ENCODE measurements at regions not wholly inside any gene's neighbourhood (a gene's known extent, or its start where the extent isn't known, plus 50 kb on each side); places are given as distances from the start of the nearest gene placed in this dataset.
A peak's percentile ranks its signal among the peaks of the same experiment; 100 is the strongest.
"Not testable (repeated sequence)": the region's sequence is repeated elsewhere in the genome, so short reads cannot be mapped to it uniquely, and the experiment has no call there.

- no peak for DNase-seq
These were observed 53.3 kb downstream of the TANC2 start for GRCh38 chr17:63019138-63019873.

GRCh38 chr17:63022567-63022966 is 56.5 kb downstream of the TANC2 start:
- DNase-seq = no peak

- no peak for DNase-seq
These were observed 57.0 kb downstream of the TANC2 start for GRCh38 chr17:63023049-63023448.

GRCh38 chr17:63024201-63024600 is 58.2 kb downstream of the TANC2 start:
- DNase-seq = no peak

GRCh38 chr17:63024716-63025115 is 58.7 kb downstream of the TANC2 start:
- no peak for DNase-seq

GRCh38 chr17:63025637-63026036 is 59.6 kb downstream of the TANC2 start:
- DNase-seq = not testable (repeated sequence)

- no peak for DNase-seq
These were observed 63.5 kb downstream of the TANC2 start for GRCh38 chr17:63029541-63029940.

GRCh38 chr17:63032142-63032541 is 66.1 kb downstream of the TANC2 start:
- DNase-seq = peak; percentile 9

GRCh38 chr17:63033142-63033541 is 67.1 kb downstream of the TANC2 start:
- DNase-seq = no peak

- no peak for DNase-seq
These were observed 69.2 kb downstream of the TANC2 start for GRCh38 chr17:63035271-63035670.

GRCh38 chr17:63035695-63036094 is 69.7 kb downstream of the TANC2 start:
- no peak for DNase-seq

- DNase-seq = peak; percentile 17
These were observed 73.3 kb downstream of the TANC2 start for GRCh38 chr17:63039342-63039741.

- DNase-seq = peak; percentile 35
These were observed 74.0 kb downstream of the TANC2 start for GRCh38 chr17:63039899-63040602.

- DNase-seq = no peak
These were observed 74.8 kb downstream of the TANC2 start for GRCh38 chr17:63040816-63041215.

- no peak for DNase-seq
These were observed 75.2 kb downstream of the TANC2 start for GRCh38 chr17:63041251-63041650.

- DNase-seq = no peak
These were observed 75.7 kb downstream of the TANC2 start for GRCh38 chr17:63041722-63042121.

- DNase-seq = no peak
These were observed 76.3 kb downstream of the TANC2 start for GRCh38 chr17:63042256-63042812.

GRCh38 chr17:63057560-63057959 is 91.5 kb downstream of the TANC2 start:
- DNase-seq = not testable (repeated sequence)

GRCh38 chr17:63066158-63066813 is 100.3 kb downstream of the TANC2 start:
- DNase-seq = peak; percentile 51

GRCh38 chr17:63069245-63069644 is 103.2 kb downstream of the TANC2 start:
- DNase-seq = peak; percentile 21

GRCh38 chr17:63070031-63070430 is 104.0 kb downstream of the TANC2 start:
- DNase-seq = no peak

- DNase-seq = no peak
These were observed 105.8 kb downstream of the TANC2 start for GRCh38 chr17:63071797-63072196.

GRCh38 chr17:63075969-63076368 is 109.9 kb downstream of the TANC2 start:
- peak; percentile 15 for DNase-seq

GRCh38 chr17:63078707-63079106 is 112.7 kb downstream of the TANC2 start:
- no peak for DNase-seq

Data from OCI-M1 (cell line).